ENCODE measurements at regions not wholly inside any gene's neighbourhood (a gene's known extent, or its start where the extent isn't known, plus 50 kb on each side); places are given as distances from the start of the nearest gene placed in this dataset.

- intact Hi-C loops (cut with micrococcal nuclease; ENCODE audit: unreplicated experiment) (no loop called here), in situ Hi-C loops (cut with HindIII; ENCODE audit: low pct_unique_long_range_greater_than_20kb, low sequenced_read_pairs) (no loop called here)
- Histone ChIP-seq H3K4me3 (ENCODE audit: low read depth in 2 of 2, low read length in 2 of 2) (no peak overlapping the region), H3K36me3 (ENCODE audit: control insufficient read depth, insufficient read depth, low read length) (no peaks in the 10 kb centered on the region; the same call in 1 of the 2 replicates), H3K27ac (ENCODE audit: low read length) (no peak overlapping the region), H3K9me3 (ENCODE audit: control insufficient read depth, insufficient read depth, low read depth, low read length) (no peaks in the 10 kb centered on the region), H3K27me3 (ENCODE audit: control insufficient read depth, insufficient read depth, low read length) (no peaks in the 10 kb centered on the region), H3K4me1 (ENCODE audit: control insufficient read depth, insufficient read depth, low read length) (no peaks in the 10 kb centered on the region)
- ChIA-PET POLR2A (no interaction called here), CTCF (no interaction called here)
- ATAC-seq (no peak), DNase-seq (ENCODE audit: low read depth, low spot score) (no peak)
- BruUV-seq (replicated peaks) = no TSS peak
- TF ChIP-seq REST (IDR thresholded peaks at IDR 0.05; ENCODE audit: insufficient read depth in 1 of 2, low read depth in 2 of 2, low read length in 1 of 2) = no peak
- peak; percentile 58 for TF ChIP-seq CTCF (IDR thresholded peaks at IDR 0.05)
Observed at GRCh38 chr11:105456950-105457349, 152.9 kb upstream of the GRIA4 start.

- no TSS peak for BruUV-seq (replicated peaks)
- ChIA-PET CTCF (no interaction called here), POLR2A (no interaction called here)
- Histone ChIP-seq H3K27ac (ENCODE audit: low read length) (no peak overlapping the region), H3K4me1 (ENCODE audit: control insufficient read depth, insufficient read depth, low read length) (no peaks in the 10 kb centered on the region), H3K27me3 (ENCODE audit: control insufficient read depth, insufficient read depth, low read length) (no peaks in the 10 kb centered on the region), H3K4me3 (ENCODE audit: low read depth in 2 of 2, low read length in 2 of 2) (no peak overlapping the region), H3K9me3 (ENCODE audit: control insufficient read depth, insufficient read depth, low read depth, low read length) (peaks cover 25% of the 10 kb centered on the region), H3K36me3 (ENCODE audit: control insufficient read depth, insufficient read depth, low read length) (no peaks in the 10 kb centered on the region)
- in situ Hi-C loops (cut with HindIII; ENCODE audit: low pct_unique_long_range_greater_than_20kb, low sequenced_read_pairs) (no loop called here), intact Hi-C loops (cut with micrococcal nuclease; ENCODE audit: unreplicated experiment) (no loop called here)
- TF ChIP-seq CTCF (IDR thresholded peaks at IDR 0.05) (no peak), REST (IDR thresholded peaks at IDR 0.05; ENCODE audit: insufficient read depth in 1 of 2, low read depth in 2 of 2, low read length in 1 of 2) (no peak), TCF7L2 (IDR thresholded peaks at IDR 0.05; ENCODE audit: low read depth, low read length) (no peak), SIN3A (IDR thresholded peaks at IDR 0.05; ENCODE audit: borderline replicate concordance, insufficient read depth, low read depth, low read length) (no peak), POLR2AphosphoS5 (IDR thresholded peaks at IDR 0.05; ENCODE audit: low read depth, low read length) (no peak)
- DNase-seq (ENCODE audit: low read depth, low spot score) = no peak
- peak; percentile 48; the same call in 1 of the 2 replicates for ATAC-seq
Observed at GRCh38 chr11:105449100-105449734, 160.7 kb upstream of the GRIA4 start.
